Spleen (tissue), 11 donors: ENCODE measurements at regions not wholly inside any gene's neighbourhood (a gene's known extent, or its start where the extent isn't known, plus 50 kb on each side); places are given as distances from the start of the nearest gene placed in this dataset.

Experiments
- DNase-seq: peaks from one replicate; pipeline ENCODE4 v3.0.0-alpha.2; 2020
- H3K27ac ChIP-seq, 8 donors: fragments of 200-600 bp; sonication (generic) in 7 of 8; 1 replicate in 4 of 8; 2 replicates in 4 of 8; pipeline versions ENCODE4 v1.5.0 to v1.8.0; 2016 to 2021; ENCODE audit warnings: inconsistent platforms in 4 of 8, mild to moderate bottlenecking in 4 of 8, moderate library complexity in 1 of 8
- H3K27me3 ChIP-seq, 7 donors: fragments of 200-600 bp; sonication (generic) in 6 of 7; replicated peaks in 1 of 7; 1 replicate in 4 of 7; 2 replicates in 3 of 7; pipeline versions ENCODE4 v1.5.0 to v1.8.0; 2016 to 2021; ENCODE audit warnings: inconsistent platforms in 3 of 7, mild to moderate bottlenecking in 1 of 7
- H3K36me3 ChIP-seq, 6 donors: fragments of 200-600 bp; sonication (generic) in 5 of 6; 1 replicate in 4 of 6; 2 replicates in 2 of 6; pipeline versions ENCODE4 v1.5.0 to v1.8.0; 2016 to 2021; ENCODE audit warnings: inconsistent platforms in 2 of 6
- H3K4me1 ChIP-seq, 6 donors: fragments of 200-600 bp; sonication (generic) in 5 of 6; 1 replicate in 3 of 6; 2 replicates in 3 of 6; pipeline versions ENCODE4 v1.5.0 to v1.8.0; 2016 to 2021; ENCODE audit warnings: inconsistent platforms in 3 of 6
- H3K4me3 ChIP-seq, 8 donors: fragments of 200-600 bp; sonication (generic) in 7 of 8; 1 replicate in 4 of 8; 2 replicates in 4 of 8; pipeline versions ENCODE4 v1.5.0 to v1.8.0; 2016 to 2021; ENCODE audit warnings: inconsistent platforms in 4 of 8, mild to moderate bottlenecking in 4 of 8, moderate library complexity in 2 of 8
- H3K9me3 ChIP-seq, 8 donors: fragments of 200-600 bp; sonication (generic) in 7 of 8; 1 replicate in 4 of 8; 2 replicates in 4 of 8; pipeline versions ENCODE4 v1.5.0 to v1.8.0; 2016 to 2021; ENCODE audit warnings: inconsistent platforms in 4 of 8
- CTCF ChIP-seq, 11 experiments: fragments of 200-600 bp in 7 of 11; fragments of 450-650 bp in 4 of 11; sonication (generic) in 4 of 11; IDR thresholded peaks in 8 of 11; conservative IDR thresholded peaks in 3 of 11; 1 replicate in 7 of 11; 2 replicates in 4 of 11; pipeline versions ENCODE4 v1.4.0 to v1.8.0; 2016 to 2021; ENCODE audit warnings: antibody characterized with exemption in 11 of 11, inconsistent platforms in 4 of 11, mild to moderate bottlenecking in 1 of 11
- POLR2A ChIP-seq, 3 donors: fragments of 450-650 bp; IDR thresholded peaks; one replicate each; pipeline ENCODE4 v1.5.1; 2017; ENCODE audit warnings: antibody characterized with exemption in 3 of 3, mild to moderate bottlenecking in 1 of 3
- POLR2AphosphoS5 ChIP-seq, 3 donors: sonication (generic); formaldehyde crosslinking; IDR thresholded peaks; one replicate each; pipeline ENCODE4 v1.5.1; 2017; ENCODE audit warnings: antibody characterized with exemption in 3 of 3
- WGBS, 5 donors: extraction: QIAGEN DNeasy Blood & Tissue Kit in 3 of 5; methylation state at CpG; one replicate each; pipeline versions ENCODE4 v1.1.5 to v1.1.7; 2013 to 2018; 5-methylcytosine and 5-hydroxymethylcytosine counted together
- intact Hi-C: fragments of 100-400 bp; cut with DNase I; formaldehyde crosslinking; loops from one replicate; pipeline ENCODE4 v1.15.0; 2023; ENCODE audit warnings: low total_unique reads
- donor health status: healthy with polysubstance abuse.
- donor health status: DM: no; HTN: no; CAD: no; lungs with moderate emphysema.
- donor health status: DM: no; HTN: no; CAD: no.
- donor health status: Bipolar disorder and iron deficiency.
- donor health status: healthy.
- donor health status: DM: no; HTN: no; CAD: no.
- donor health status: DM: yes; HTN: yes; CAD: no.

- H3K27ac ChIP-seq: no peak overlapping the region
- H3K36me3 ChIP-seq: no peaks in the 10 kb centered on the region
- TF ChIP-seq POLR2AphosphoS5 (IDR thresholded peaks at IDR 0.05): no peak
- TF ChIP-seq CTCF (IDR thresholded peaks at IDR 0.05 in 8 of 11, conservative IDR thresholded peaks at IDR 0.05 in 3 of 11): no peak
- no peak for TF ChIP-seq POLR2A (IDR thresholded peaks at IDR 0.05)
- peaks cover 0 to 7% (median 0%) of the 10 kb centered on the region in 8 donors for H3K9me3 ChIP-seq
- no peaks in the 10 kb centered on the region for H3K4me1 ChIP-seq
- no peak overlapping the region for H3K4me3 ChIP-seq
- H3K27me3 ChIP-seq: no peaks in the 10 kb centered on the region
- 68 to 88% (median 81%) methylated on average over 1 of the region's 1 CpG for WGBS, 5 donors
- DNase-seq: no peak
- intact Hi-C loops: no loop called here
Observed at GRCh38 chr2:39875914-39876267, 96.8 kb upstream of the THUMPD2 start.

- intact Hi-C loops: no loop called here
- Histone ChIP-seq H3K4me1 (no peaks in the 10 kb centered on the region), H3K9me3 (peaks cover 0 to 7% (median 0%) of the 10 kb centered on the region in 8 donors), H3K27ac (no peak overlapping the region), H3K27me3 (no peaks in the 10 kb centered on the region), H3K4me3 (no peak overlapping the region), H3K36me3 (no peaks in the 10 kb centered on the region)
- 73 to 90% (median 79%) methylated on average over 5 of the region's 5 CpGs for WGBS, 5 donors
- DNase-seq: no peak
- TF ChIP-seq POLR2AphosphoS5 (IDR thresholded peaks at IDR 0.05) (no peak), CTCF (IDR thresholded peaks at IDR 0.05 in 8 of 11, conservative IDR thresholded peaks at IDR 0.05 in 3 of 11) (no peak), POLR2A (IDR thresholded peaks at IDR 0.05) (no peak)
Observed at GRCh38 chr2:39875182-39875913, 96.3 kb upstream of the THUMPD2 start.

- Histone ChIP-seq H3K9me3 (peaks cover 0 to 3% (median 0%) of the 10 kb centered on the region in 8 donors), H3K27me3 (no peaks in the 10 kb centered on the region), H3K4me1 (no peaks in the 10 kb centered on the region), H3K27ac (no peak overlapping the region), H3K36me3 (no peaks in the 10 kb centered on the region), H3K4me3 (no peak overlapping the region)
- intact Hi-C loops: no loop called here
- TF ChIP-seq CTCF (IDR thresholded peaks at IDR 0.05 in 8 of 11, conservative IDR thresholded peaks at IDR 0.05 in 3 of 11) (no peak), POLR2A (IDR thresholded peaks at IDR 0.05) (no peak), POLR2AphosphoS5 (IDR thresholded peaks at IDR 0.05) (no peak)
- DNase-seq: no peak
- 80 to 92% (median 91%) methylated on average over 4 of the region's 4 CpGs for WGBS, 5 donors
Observed at GRCh38 chr2:39874236-39874635, 95.2 kb upstream of the THUMPD2 start.

- Histone ChIP-seq H3K9me3 (no peaks in the 10 kb centered on the region), H3K4me1 (no peaks in the 10 kb centered on the region), H3K27ac (no peak overlapping the region), H3K27me3 (no peaks in the 10 kb centered on the region), H3K4me3 (no peak overlapping the region), H3K36me3 (no peaks in the 10 kb centered on the region)
- WGBS, 5 donors: 86 to 96% (median 90%) methylated on average over 3 of the region's 3 CpGs
- DNase-seq: no peak
- no peak for TF ChIP-seq CTCF (IDR thresholded peaks at IDR 0.05 in 8 of 11, conservative IDR thresholded peaks at IDR 0.05 in 3 of 11)
- no peak for TF ChIP-seq POLR2AphosphoS5 (IDR thresholded peaks at IDR 0.05)
- no peak for TF ChIP-seq POLR2A (IDR thresholded peaks at IDR 0.05)
- intact Hi-C loops: no loop called here
Observed at GRCh38 chr2:39873586-39873985, 94.5 kb upstream of the THUMPD2 start.
